Activated gamma-delta T cell treated with anti-CD3 and anti-CD28 coated beads, Interleukin-2, amount 50 U/mL, for 16 hours (primary cell): ENCODE measurements at regions not wholly inside any gene's neighbourhood (a gene's known extent, or its start where the extent isn't known, plus 50 kb on each side); places are given as distances from the start of the nearest gene placed in this dataset.
"Not testable (repeated sequence)": the region's sequence is repeated elsewhere in the genome, so short reads cannot be mapped to it uniquely, and the experiment has no call there.

Experiments
- DNase-seq: peaks from one replicate; pipeline ENCODE4 v3.0.0-alpha.2; 2020; ENCODE audit warnings: low read depth

- DNase-seq: no peak
Observed at GRCh38 chr9:106758911-106759310, 104.1 kb upstream of the ZNF462 start.

GRCh38 chr9:106761493-106761892 is 101.5 kb upstream of the ZNF462 start:
- DNase-seq: no peak

GRCh38 chr9:106766616-106767015 is 96.3 kb upstream of the ZNF462 start:
- DNase-seq: no peak

GRCh38 chr9:106769331-106769730 is 93.6 kb upstream of the ZNF462 start:
- DNase-seq: no peak

GRCh38 chr9:106771608-106772007 is 91.4 kb upstream of the ZNF462 start:
- no peak for DNase-seq

GRCh38 chr9:106772523-106773290 is 90.3 kb upstream of the ZNF462 start:
- no peak for DNase-seq

GRCh38 chr9:106773750-106774149 is 89.2 kb upstream of the ZNF462 start:
- DNase-seq: no peak

- no peak for DNase-seq
Observed at GRCh38 chr9:106775960-106776359, 87.0 kb upstream of the ZNF462 start.

- DNase-seq: no peak
Observed at GRCh38 chr9:106779796-106780195, 83.2 kb upstream of the ZNF462 start.

GRCh38 chr9:106783121-106783520 is 79.8 kb upstream of the ZNF462 start:
- DNase-seq: no peak

GRCh38 chr9:106784076-106784475 is 78.9 kb upstream of the ZNF462 start:
- DNase-seq: no peak

GRCh38 chr9:106785200-106785599 is 77.8 kb upstream of the ZNF462 start:
- DNase-seq: no peak

GRCh38 chr9:106788021-106788420 is 74.9 kb upstream of the ZNF462 start:
- DNase-seq: not testable (repeated sequence)

- DNase-seq: no peak
Observed at GRCh38 chr9:106795031-106795430, 67.9 kb upstream of the ZNF462 start.

- no peak for DNase-seq
Observed at GRCh38 chr9:106796771-106797170, 66.2 kb upstream of the ZNF462 start.

- DNase-seq: no peak
Observed at GRCh38 chr9:106797299-106797698, 65.7 kb upstream of the ZNF462 start.

- no peak for DNase-seq
Observed at GRCh38 chr9:106798016-106798799, 64.8 kb upstream of the ZNF462 start.

GRCh38 chr9:106799152-106799551 is 63.8 kb upstream of the ZNF462 start:
- DNase-seq: no peak

- no peak for DNase-seq
Observed at GRCh38 chr9:106800701-106801270, 62.2 kb upstream of the ZNF462 start.

GRCh38 chr9:106801816-106802215 is 61.1 kb upstream of the ZNF462 start:
- DNase-seq: no peak
